HCT116 (cell line): ENCODE measurements at regions not wholly inside any gene's neighbourhood (a gene's known extent, or its start where the extent isn't known, plus 50 kb on each side); places are given as distances from the start of the nearest gene placed in this dataset.

Source experiments
- ATAC-seq: fragments of 200-7000 bp; cut with Tn5 transposase; 2 replicates; pipeline ENCODE4 v1.9.1; 2020; ENCODE audit warnings: mild to moderate bottlenecking, moderate library complexity
- BruUV-seq: library from RNA; stranded (reverse); fragments of 400-500 nt; replicated peaks from 2 replicates; lab custom pipeline; 2021; lab: Mats Ljungman, UMichigan
- CTCF ChIA-PET: fragments of 300-600 bp; sonication (Branson Sonifier 250); formaldehyde crosslinking; loops from one replicate; lab custom pipeline; 2021; ENCODE audit warnings: antibody characterized with exemption; lab: Charles Lee
- POLR2A ChIA-PET: fragments of 300-600, 350-600 bp; sonication (Branson Sonifier 250); formaldehyde crosslinking; loops from one replicate; lab custom pipeline; 2021; ENCODE audit warnings: antibody characterized with exemption; lab: Charles Lee
- RAD21 ChIA-PET, 2 experiments: fragments of 300-600 bp; sonication (Branson Sonifier 250); formaldehyde crosslinking; loops; one replicate each; lab custom pipeline; 2023; ENCODE audit warnings: low total read pairs in 2 of 2; ENCODE audit not compliant: uncharacterized antibody in 2 of 2, unreplicated experiment in 2 of 2, low non-redundant PET in 1 of 2; lab: Charles Lee
- DNase-seq: peaks from one replicate; pipeline ENCODE4 v3.0.0-alpha.2; 2010; ENCODE audit warnings: low read depth, low spot score
- H2AFZ ChIP-seq: fragments of 200-600 bp; shearing (Covaris generic), sonication (generic); 2 replicates; pipeline ENCODE4 v1.6.1; 2017; ENCODE audit warnings: low read depth, mixed run types, mixed read lengths, antibody characterized with exemption, low read length; ENCODE audit not compliant: poor library complexity, severe bottlenecking
- H3K27ac ChIP-seq: 2 replicates; pipeline ENCODE4 v1.5.1; 2012; ENCODE audit warnings: low read depth, low read length
- H3K27me3 ChIP-seq: fragments of 200-600 bp; sonication (generic); 2 replicates; pipeline ENCODE4 v1.6.1; 2016; ENCODE audit warnings: mixed run types, low read length, mixed read lengths; ENCODE audit not compliant: insufficient read depth
- H3K36me3 ChIP-seq, 2 experiments: fragments of 200-500 bp in 1 of 2; fragments of 200-600 bp in 1 of 2; sonication (Bioruptor generic) in 1 of 2; sonication (generic) in 1 of 2; 2 replicates each; pipeline versions ENCODE4 v1.5.1 to v1.6.1; 2014 to 2016; ENCODE audit warnings: low read length in 2 of 2, inconsistent platforms in 1 of 2, mixed read lengths in 1 of 2, mixed run types in 1 of 2; ENCODE audit not compliant: insufficient read depth in 2 of 2, control insufficient read depth in 1 of 2
- H3K4me1 ChIP-seq, 2 experiments: fragments of 200-600 bp in 1 of 2; sonication (generic) in 1 of 2; 2 replicates each; pipeline versions ENCODE4 v1.5.1 to v1.6.1; 2012 to 2017; ENCODE audit warnings: low read length in 2 of 2, inconsistent platforms in 1 of 2, mild to moderate bottlenecking in 1 of 2, mixed read lengths in 1 of 2, mixed run types in 1 of 2, moderate library complexity in 1 of 2; ENCODE audit not compliant: insufficient read depth in 2 of 2, control insufficient read depth in 1 of 2
- H3K4me2 ChIP-seq: fragments of 200-600 bp; sonication (generic); 2 replicates; pipeline ENCODE4 v1.6.1; 2017; ENCODE audit warnings: mixed run types, low read length, mixed read lengths
- H3K4me3 ChIP-seq, 2 experiments: fragments of 200-600 bp in 1 of 2; sonication (generic) in 1 of 2; replicated peaks in 1 of 2; 2 replicates each; pipeline ENCODE4 v1.5.1; 2011 to 2016; ENCODE audit warnings: low read length in 2 of 2, control low read depth in 1 of 2, low read depth in 1 of 2, mild to moderate bottlenecking in 1 of 2, mixed read lengths in 1 of 2, mixed run types in 1 of 2
- H3K79me2 ChIP-seq: fragments of 200-600 bp; sonication (generic); 2 replicates; pipeline ENCODE4 v1.6.1; 2017; ENCODE audit warnings: mild to moderate bottlenecking, mixed run types, low read length, moderate library complexity, mixed read lengths; ENCODE audit not compliant: insufficient read depth
- H3K9ac ChIP-seq: fragments of 200-600 bp; sonication (generic); 2 replicates; pipeline ENCODE4 v1.6.1; 2016; ENCODE audit warnings: low read length, mixed read lengths
- H3K9me2 ChIP-seq: fragments of 200-600 bp; sonication (generic), shearing (Covaris generic); 2 replicates; pipeline ENCODE4 v1.6.1; 2017; ENCODE audit warnings: mixed run types, mild to moderate bottlenecking, moderate library complexity; ENCODE audit not compliant: insufficient read depth
- H3K9me3 ChIP-seq, 2 experiments: fragments of 200-500 bp in 1 of 2; fragments of 200-600 bp in 1 of 2; sonication (Bioruptor generic) in 1 of 2; sonication (generic) in 1 of 2; 2 replicates each; pipeline ENCODE4 v1.6.1; 2014 to 2017; ENCODE audit warnings: low read length in 2 of 2, mixed read lengths in 2 of 2, inconsistent platforms in 1 of 2, low read depth in 1 of 2, mild to moderate bottlenecking in 1 of 2, mixed run types in 1 of 2, moderate library complexity in 1 of 2; ENCODE audit not compliant: control insufficient read depth in 1 of 2, insufficient read depth in 1 of 2
- H4K20me1 ChIP-seq: fragments of 200-600 bp; sonication (generic), shearing (Covaris generic); 2 replicates; pipeline ENCODE4 v1.6.1; 2017; ENCODE audit warnings: mixed run types, mild to moderate bottlenecking, moderate library complexity; ENCODE audit not compliant: insufficient read depth
- ATF3 ChIP-seq: IDR thresholded peaks from 2 replicates; pipeline ENCODE4 v1.6.1; 2012
- CBX3 ChIP-seq: IDR thresholded peaks from 2 replicates; pipeline ENCODE4 v1.6.1; 2012; ENCODE audit warnings: low read depth
- CEBPB ChIP-seq: IDR thresholded peaks from 2 replicates; pipeline ENCODE4 v1.6.1; 2012; ENCODE audit warnings: low read depth
- CTCF ChIP-seq, 3 experiments: fragments of 200-600 bp in 1 of 3; sonication (generic) in 1 of 3; IDR thresholded peaks in 2 of 3; conservative IDR thresholded peaks in 1 of 3; 2 replicates each; pipeline ENCODE4 v1.5.1; 2012 to 2017; ENCODE audit warnings: low read depth in 2 of 3, low read length in 2 of 3, antibody characterized with exemption in 1 of 3, borderline replicate concordance in 1 of 3, control low read depth in 1 of 3, mild to moderate bottlenecking in 1 of 3, mixed read lengths in 1 of 3, mixed run types in 1 of 3, moderate library complexity in 1 of 3; ENCODE audit not compliant: insufficient read depth in 1 of 3
- ELF1 ChIP-seq: IDR thresholded peaks from 2 replicates; pipeline ENCODE4 v1.6.1; 2012; ENCODE audit warnings: low read depth, borderline replicate concordance
- EZH2phosphoT487 ChIP-seq: fragments of 200-600 bp; IDR thresholded peaks from 2 replicates; pipeline ENCODE4 v1.6.1; 2018; ENCODE audit warnings: antibody characterized with exemption, borderline replicate concordance
- FOSL1 ChIP-seq: IDR thresholded peaks from 2 replicates; pipeline ENCODE4 v1.6.1; 2012; ENCODE audit warnings: low read depth
- MAX ChIP-seq: IDR thresholded peaks from 2 replicates; pipeline ENCODE4 v1.6.1; 2012
- POLR2AphosphoS5 ChIP-seq: IDR thresholded peaks from 2 replicates; pipeline ENCODE4 v1.6.1; 2011; ENCODE audit warnings: mild to moderate bottlenecking, low read depth, low read length, moderate library complexity
- RAD21 ChIP-seq: IDR thresholded peaks from 2 replicates; pipeline ENCODE4 v1.6.1; 2012; ENCODE audit warnings: low read depth, mild to moderate bottlenecking
- REST ChIP-seq: IDR thresholded peaks from 2 replicates; pipeline ENCODE4 v1.6.1; 2012; ENCODE audit warnings: low read depth
- SP1 ChIP-seq: IDR thresholded peaks from 2 replicates; pipeline ENCODE4 v1.6.1; 2012; ENCODE audit warnings: low read depth
- SRF ChIP-seq: IDR thresholded peaks from 2 replicates; pipeline ENCODE4 v1.6.1; 2012; ENCODE audit warnings: low read depth
- TCF7L2 ChIP-seq: IDR thresholded peaks from 2 replicates; pipeline ENCODE4 v1.7.0; 2011; ENCODE audit warnings: borderline replicate concordance, inconsistent platforms; ENCODE audit not compliant: insufficient read depth, insufficient read length; ENCODE audit errors: extremely low read depth
- YY1 ChIP-seq: IDR thresholded peaks from 2 replicates; pipeline ENCODE4 v1.6.1; 2011; ENCODE audit warnings: low read length, low read depth, moderate library complexity, mild to moderate bottlenecking; ENCODE audit not compliant: insufficient replicate concordance; ENCODE audit errors: extremely low read depth
- ZBTB33 ChIP-seq: IDR thresholded peaks from 2 replicates; pipeline ENCODE4 v1.6.1; 2011; ENCODE audit warnings: mild to moderate bottlenecking, low read length, moderate library complexity; ENCODE audit not compliant: insufficient replicate concordance; ENCODE audit errors: extremely low read depth
- ZFX ChIP-seq: fragments of 450-650 bp; IDR thresholded peaks from 2 replicates; pipeline ENCODE4 v1.6.1; 2017
- intact Hi-C: fragments of 100-400 bp; cut with micrococcal nuclease; formaldehyde crosslinking; loops from 2 replicates; pipeline ENCODE4 v1.10.0; 2022

GRCh38 chr7:88457320-88457719 is 150.6 kb upstream of the STEAP4 start:
- no peak overlapping the region for H3K27ac ChIP-seq
- no peaks in the 10 kb centered on the region for H3K9me3 ChIP-seq
- no peaks in the 10 kb centered on the region for H4K20me1 ChIP-seq
- POLR2A ChIA-PET: no interaction called here
- H3K9me2 ChIP-seq: no peaks in the 10 kb centered on the region
- no peak for DNase-seq
- H2AFZ ChIP-seq: no peak overlapping the region
- H3K36me3 ChIP-seq: no peaks in the 10 kb centered on the region
- no peak overlapping the region for H3K9ac ChIP-seq
- H3K79me2 ChIP-seq: no peaks in the 10 kb centered on the region
- intact Hi-C loops: no loop called here
- H3K4me1 ChIP-seq: peaks cover 4 to 11% of the 10 kb centered on the region in 2 experiments; a peak in 3 of 4 replicates
- H3K4me3 ChIP-seq: no peak overlapping the region
- H3K27me3 ChIP-seq: no peaks in the 10 kb centered on the region
- no peak for ATAC-seq
- RAD21 ChIA-PET: no interaction called here
- no peak for TF ChIP-seq FOSL1
- TF ChIP-seq MAX: no peak
- TF ChIP-seq ZBTB33: no peak
- no peak for TF ChIP-seq EZH2phosphoT487
- no peak for TF ChIP-seq REST
- TF ChIP-seq ATF3: no peak
- no peak for TF ChIP-seq SRF
- no peak for TF ChIP-seq YY1
- no peak for TF ChIP-seq ZFX
- TF ChIP-seq RAD21: no peak
- no peak for TF ChIP-seq SP1
- TF ChIP-seq CEBPB: no peak
- no peak for TF ChIP-seq POLR2AphosphoS5
- TF ChIP-seq CBX3: no peak
- no peak for TF ChIP-seq TCF7L2
- TF ChIP-seq ELF1: no peak
- no peak for TF ChIP-seq CTCF (IDR thresholded peaks at IDR 0.05 in 2 of 3, conservative IDR thresholded peaks at IDR 0.05 in 1 of 3; ENCODE audit: borderline replicate concordance in 1 of 3, insufficient read depth in 1 of 3, low read depth in 2 of 3, low read length in 2 of 3)
- H3K4me2 ChIP-seq: no peak overlapping the region
- BruUV-seq: no TSS peak
- CTCF ChIA-PET: no interaction called here
